GM19239 (cell line): ENCODE measurements at regions not wholly inside any gene's neighbourhood (a gene's known extent, or its start where the extent isn't known, plus 50 kb on each side); places are given as distances from the start of the nearest gene placed in this dataset.
"Not testable (repeated sequence)": the region's sequence is repeated elsewhere in the genome, so short reads cannot be mapped to it uniquely, and the experiment has no call there.

Experiments
- DNase-seq: peaks from one replicate; pipeline ENCODE4 v3.0.0; 2011; ENCODE audit warnings: low spot score; ENCODE audit not compliant: insufficient read length
- FAIRE-seq: peaks from 2 replicates; lab custom pipeline; 2011; peaks lifted over from hg19 to GRCh38; lab: Jason Lieb, UNC

GRCh38 chr12:25384893-25385248 is 134.1 kb upstream of the KRAS start:
- no peak for FAIRE-seq

DNA sequence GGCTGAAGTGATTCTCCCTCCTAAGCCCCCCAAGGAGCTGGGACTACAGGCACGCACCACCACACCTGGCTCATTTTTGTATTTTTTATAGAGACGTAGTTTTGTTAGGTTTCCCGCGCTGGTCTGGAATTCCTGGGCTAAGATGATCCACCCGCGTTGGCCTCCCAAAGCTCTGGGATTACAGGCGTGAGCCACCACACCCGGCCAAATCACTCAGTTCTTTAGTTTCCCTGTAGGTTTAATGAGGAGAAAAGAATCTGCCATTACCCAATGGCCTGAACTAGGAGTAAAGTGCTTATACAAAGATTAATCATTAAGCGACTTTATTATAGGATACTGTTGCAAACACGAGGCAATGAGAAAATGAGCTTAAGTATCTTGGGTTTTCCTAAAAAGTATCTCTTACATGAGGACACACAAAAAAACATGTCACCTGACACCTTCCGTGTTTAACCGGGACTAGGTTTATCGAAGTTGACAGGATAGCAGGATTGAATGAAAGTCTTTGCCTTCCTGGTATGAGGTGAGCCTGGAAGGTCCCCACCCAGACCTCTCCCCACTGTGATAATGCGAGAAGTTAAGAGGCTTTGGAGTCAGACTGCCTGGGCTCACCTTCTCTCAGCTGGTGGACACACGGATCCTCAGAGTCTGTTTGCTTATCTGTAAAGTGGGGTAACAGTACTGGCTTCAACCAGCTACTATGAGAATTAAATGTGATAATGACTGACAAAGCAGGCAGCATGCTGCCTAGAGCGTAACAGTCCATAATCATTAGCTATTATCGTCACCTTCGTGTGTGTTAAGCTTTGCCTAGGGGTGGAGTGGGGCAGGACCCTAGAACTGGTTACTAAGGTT is 133.5 kb upstream of the KRAS start:
- DNase-seq (no peak), FAIRE-seq (peak; percentile 62)

More at GRCh38 chr12:25384893-25385248, 134.1 kb upstream of the KRAS start:
- DNase-seq = no peak

DNA sequence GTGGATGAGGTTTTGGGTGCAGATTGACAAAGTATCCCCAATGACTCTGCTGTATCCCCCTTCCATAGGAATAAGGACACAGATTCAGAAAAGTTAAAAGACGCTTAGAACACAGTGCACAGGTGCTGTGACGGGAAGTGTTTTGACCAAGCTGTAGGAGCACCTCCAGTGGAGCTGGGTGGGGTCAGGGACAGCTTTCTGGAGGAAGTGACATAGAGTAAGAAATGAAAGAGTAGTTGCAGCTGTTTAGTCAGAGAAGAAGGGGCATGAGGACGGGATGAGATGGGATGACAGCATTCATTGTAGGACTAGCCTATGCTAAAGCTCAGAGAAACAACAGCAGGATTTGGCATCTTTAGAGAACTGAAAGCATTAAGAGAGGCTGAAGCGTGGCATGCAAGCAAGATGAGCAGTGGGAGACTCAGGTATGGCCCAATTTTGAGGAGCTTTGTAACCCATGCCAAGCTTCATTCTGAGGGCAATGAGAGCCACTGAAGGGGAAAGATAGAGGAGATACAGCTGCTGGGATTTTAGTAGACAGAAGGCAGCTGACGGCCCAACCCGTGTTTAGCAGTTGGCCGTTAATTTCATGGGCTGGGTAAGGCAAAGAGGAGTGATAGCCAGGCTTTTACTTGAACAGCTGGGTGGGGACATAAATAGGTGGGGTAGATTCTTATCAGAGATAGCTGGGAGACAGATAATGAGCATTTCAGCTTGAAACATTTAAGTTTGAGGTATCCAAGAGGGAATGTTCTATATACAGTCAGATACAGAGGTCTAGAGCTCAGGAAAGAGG is 131.8 kb upstream of the KRAS start:
- DNase-seq (no peak), FAIRE-seq (no peak)

DNA sequence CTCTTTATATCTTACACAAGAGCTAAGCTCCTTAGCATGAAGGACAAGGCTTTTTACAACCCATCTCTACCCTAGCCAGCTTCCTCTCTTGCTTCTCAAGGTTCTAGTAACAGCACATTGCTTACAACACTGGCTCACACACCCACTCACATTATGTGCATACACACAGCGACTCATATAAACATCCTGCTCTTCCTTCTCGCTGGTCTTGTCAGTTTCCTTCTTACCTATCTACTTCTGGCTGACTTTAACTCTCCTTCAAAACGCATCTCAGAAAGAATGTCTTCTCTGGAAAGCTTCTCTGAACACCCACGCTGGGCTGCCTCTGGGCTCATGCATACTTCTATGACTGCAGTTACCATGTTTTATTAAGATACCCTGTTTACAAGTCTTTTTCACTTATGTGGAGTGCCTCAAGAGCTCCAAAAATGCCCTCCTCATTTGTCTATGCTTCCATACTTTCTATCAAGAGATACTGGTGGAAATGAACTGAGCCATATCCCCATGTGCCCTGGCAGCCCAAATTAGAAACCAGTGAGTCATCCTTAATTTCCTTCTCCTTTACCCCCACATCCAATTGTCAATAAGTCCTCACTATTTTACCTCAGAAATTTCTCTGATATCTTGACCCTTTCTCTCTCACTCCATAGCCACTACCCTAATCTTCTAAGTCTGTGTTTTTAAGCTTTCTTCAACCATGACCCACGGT is 126.9 kb upstream of the KRAS start:
- DNase-seq (no peak), FAIRE-seq (no peak)

- FAIRE-seq (no peak), DNase-seq (no peak)
Observed at GRCh38 chr12:25376985-25377384, 126.3 kb upstream of the KRAS start.

GRCh38 chr12:25376407-25376806 is 125.7 kb upstream of the KRAS start:
- no peak for FAIRE-seq
- DNase-seq = no peak

DNA sequence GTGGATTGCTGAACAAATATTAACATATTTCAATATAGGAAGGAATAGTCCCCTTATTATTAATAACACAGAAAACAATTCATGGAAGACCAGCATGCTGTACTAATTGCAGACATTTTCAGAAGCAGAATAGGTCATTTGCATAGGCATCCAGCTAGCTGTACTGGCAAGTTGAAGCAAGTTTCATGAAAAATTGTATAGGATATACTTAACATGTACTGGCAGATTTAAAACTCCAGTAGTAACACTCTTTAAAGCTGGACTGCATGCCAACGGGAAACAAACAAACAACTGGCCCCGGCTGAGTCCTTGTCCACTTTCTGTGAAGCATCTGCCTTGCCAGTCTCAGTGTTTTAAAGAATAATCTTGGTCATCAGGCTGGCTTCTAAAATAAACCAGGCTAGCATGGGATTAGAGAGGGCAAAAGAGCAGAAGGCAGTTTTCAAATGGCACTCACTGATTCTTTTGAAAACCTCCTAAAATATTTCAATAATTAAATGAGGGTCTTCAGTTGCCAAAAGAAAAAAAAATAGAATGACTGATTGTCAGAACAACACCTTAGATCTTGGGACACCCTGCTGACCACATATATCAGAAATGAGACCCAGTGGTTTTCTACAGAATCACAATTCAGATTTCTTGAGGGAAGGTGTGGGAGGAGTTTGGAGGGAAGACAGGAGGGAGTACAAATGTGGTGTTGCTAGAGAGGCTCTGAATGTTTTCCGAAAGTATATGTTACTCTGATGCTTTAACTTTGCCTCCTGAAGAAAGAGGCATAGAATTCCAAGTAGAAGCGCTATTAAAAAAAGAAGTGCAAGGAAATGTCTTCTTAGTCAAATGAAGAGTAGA is 122.5 kb upstream of the KRAS start:
- DNase-seq (no peak), FAIRE-seq (no peak)

- DNase-seq (no peak), FAIRE-seq (no peak)
Observed at GRCh38 chr12:25372002-25372401, 121.3 kb upstream of the KRAS start.

DNA sequence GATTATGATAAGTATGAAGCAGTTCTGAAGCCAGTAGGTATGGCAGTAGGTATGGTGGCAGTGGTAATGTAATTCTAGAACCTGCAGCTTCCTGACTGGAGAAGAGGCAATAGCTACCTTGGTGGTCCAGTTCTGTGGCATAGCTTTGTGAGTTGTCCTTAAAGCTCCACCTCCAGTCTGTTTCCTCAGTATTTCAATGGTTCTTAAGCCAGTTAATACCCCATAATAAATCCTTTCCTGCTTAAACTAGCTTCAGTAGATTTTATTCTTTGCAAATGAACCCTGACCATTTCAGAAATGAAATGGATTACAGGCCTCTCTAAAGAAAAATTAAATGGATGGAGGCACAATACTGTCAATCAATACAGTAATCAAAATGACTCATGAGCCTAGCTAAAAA is 117.8 kb upstream of the KRAS start:
- no peak for DNase-seq
- no peak for FAIRE-seq

DNA sequence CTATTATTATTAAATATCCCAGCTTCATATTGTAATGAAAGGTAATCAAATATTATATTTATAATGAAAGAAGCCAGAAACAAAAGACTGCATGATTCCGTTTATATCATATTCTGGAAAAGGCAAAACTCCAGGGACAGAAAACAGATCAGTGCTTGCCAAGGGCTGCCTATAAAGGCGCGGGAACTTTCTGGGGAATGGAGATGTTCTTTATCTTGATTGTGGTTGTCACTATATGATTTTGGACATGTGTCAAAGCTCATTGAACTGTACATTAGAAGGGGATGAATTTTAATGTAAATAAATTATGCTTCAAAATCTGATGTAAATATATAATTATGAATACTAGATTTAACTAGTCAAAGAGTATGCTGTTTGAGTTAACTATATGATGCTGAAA is 115.4 kb upstream of the KRAS start:
- DNase-seq (no peak), FAIRE-seq (no peak)

DNA sequence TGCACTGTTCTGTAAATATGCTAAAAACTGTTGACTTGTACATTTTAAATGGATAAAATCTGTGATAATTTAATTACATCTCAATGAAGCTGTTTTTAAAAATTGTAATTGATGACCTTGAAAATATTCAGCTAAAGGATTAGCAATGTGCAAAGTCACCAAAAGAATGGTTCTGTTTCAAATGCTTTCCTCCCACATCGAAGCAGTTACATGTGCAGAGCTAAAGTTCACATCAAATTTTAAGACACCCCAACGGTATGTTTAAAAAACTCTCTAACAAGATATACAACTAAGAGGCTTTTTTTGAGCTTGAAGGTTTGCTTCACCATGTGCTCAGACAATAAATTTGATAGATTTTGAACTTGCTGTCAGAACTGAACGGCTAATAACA is 114.6 kb upstream of the KRAS start:
- DNase-seq (no peak), FAIRE-seq (no peak)

- peak; percentile 99 for FAIRE-seq
- DNase-seq = peak; percentile 28
Observed at GRCh38 chr12:25364529-25365339, 114.0 kb upstream of the KRAS start.

DNA sequence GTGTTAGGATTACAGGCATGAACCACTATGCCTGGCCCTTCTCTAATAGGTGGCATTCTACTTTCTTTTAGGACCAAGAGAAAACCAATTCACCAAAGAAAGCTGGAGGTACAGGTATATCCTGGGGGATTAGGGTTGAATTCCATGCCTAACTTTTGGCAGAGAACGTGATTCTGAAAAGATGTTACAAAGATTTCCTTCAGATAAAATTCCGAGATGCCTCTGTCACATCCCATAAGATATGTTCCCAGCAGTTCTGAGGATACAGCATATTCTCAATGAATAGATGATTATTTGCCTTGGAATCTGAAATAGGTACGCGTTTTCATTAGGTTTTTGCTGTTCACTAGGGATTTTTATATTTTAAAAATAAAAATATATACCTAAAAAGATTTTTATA is 111.9 kb upstream of the KRAS start:
- no peak for DNase-seq
- no peak for FAIRE-seq

DNA sequence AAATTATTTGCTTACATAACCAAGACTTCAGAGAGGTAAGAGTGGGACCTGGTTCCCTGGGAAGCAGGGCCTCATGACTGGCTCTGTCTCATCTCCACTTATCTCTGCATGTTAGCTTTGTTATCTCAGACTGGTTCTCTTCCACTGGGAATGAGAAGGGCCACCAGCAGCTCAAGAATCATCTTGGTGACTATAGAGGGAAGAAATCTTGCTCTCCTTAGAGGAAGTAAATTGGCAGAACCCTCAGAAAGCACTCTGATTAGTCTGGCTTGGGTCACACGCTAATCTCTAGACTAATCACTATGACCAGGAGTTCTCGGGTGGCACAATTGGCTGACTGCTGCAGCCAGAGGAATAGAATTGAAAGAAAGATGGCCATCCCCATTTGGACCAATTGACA is 110.8 kb upstream of the KRAS start:
- FAIRE-seq = no peak
- DNase-seq = no peak

DNA sequence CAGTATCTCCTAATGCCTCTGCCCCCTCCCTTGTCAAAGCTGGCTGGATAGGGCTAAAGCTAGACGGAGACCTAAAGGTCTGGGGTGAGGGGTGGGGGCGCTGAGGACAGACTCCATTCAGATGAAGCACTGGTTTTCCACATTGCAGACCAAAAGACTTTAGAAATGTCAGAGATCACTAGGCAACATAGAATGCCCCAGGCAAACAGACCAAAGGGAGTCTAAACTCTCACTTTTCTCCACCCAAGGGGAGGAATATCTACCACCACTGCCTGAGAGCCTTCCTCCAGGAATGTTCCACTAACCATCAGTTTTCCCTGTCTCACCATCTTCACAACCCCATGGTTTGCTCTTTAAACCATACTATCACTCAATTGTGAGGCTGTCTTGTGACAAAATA is 106.9 kb upstream of the KRAS start:
- DNase-seq = no peak
- FAIRE-seq = no peak

DNA sequence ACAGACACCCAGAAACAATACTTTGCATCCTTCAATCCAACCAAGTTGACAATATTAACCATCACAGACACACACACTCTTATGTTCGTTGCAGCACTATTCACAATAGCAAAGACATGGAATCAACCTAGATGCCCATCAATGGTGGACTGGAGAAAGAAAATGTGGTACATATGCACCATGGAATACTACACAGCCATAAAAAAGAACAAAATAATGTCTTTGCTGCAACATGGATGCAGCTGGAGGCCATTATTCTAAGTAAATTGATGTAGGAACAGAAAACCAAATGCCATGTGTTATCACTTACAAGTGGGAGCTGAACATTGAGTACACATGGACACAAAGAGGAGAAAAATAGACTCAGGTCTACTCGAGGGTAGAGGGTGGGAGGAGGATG is 102.2 kb upstream of the KRAS start:
- FAIRE-seq, DNase-seq: not testable (repeated sequence)

- no peak for DNase-seq
- no peak for FAIRE-seq
Observed at GRCh38 chr12:25352083-25352918, 101.6 kb upstream of the KRAS start.

- FAIRE-seq = no peak
- no peak for DNase-seq
Observed at GRCh38 chr12:25348593-25348895, 97.8 kb upstream of the KRAS start.
